GM19372 (cell line): ENCODE measurements at regions not wholly inside any gene's neighbourhood (a gene's known extent, or its start where the extent isn't known, plus 50 kb on each side); places are given as distances from the start of the nearest gene placed in this dataset.
"Not testable (repeated sequence)": the region's sequence is repeated elsewhere in the genome, so short reads cannot be mapped to it uniquely, and the experiment has no call there.

Source experiments
- ATAC-seq: cut with Tn5 transposase; IDR thresholded peaks from one replicate; pipeline ENCODE4 v1.9.1; 2021; ENCODE audit warnings: mild to moderate bottlenecking, low read depth, moderate library complexity; ENCODE audit not compliant: unreplicated experiment

GRCh38 chr11:22567759-22568158 is 57.9 kb downstream of the FANCF start:
- ATAC-seq = no peak

- ATAC-seq = no peak
Measured at GRCh38 chr11:22566293-22566692, 59.3 kb downstream of the FANCF start.

- no peak for ATAC-seq
Measured at GRCh38 chr11:22561283-22561682, 64.3 kb downstream of the FANCF start.

GRCh38 chr11:22559416-22559815 is 66.2 kb downstream of the FANCF start:
- no peak for ATAC-seq

- no peak for ATAC-seq
Measured at GRCh38 chr11:22558664-22559063, 67.0 kb downstream of the FANCF start.

GRCh38 chr11:22556381-22556780 is 69.2 kb downstream of the FANCF start:
- ATAC-seq = no peak

- ATAC-seq = no peak
Measured at GRCh38 chr11:22555881-22556280, 69.7 kb downstream of the FANCF start.

- peak; percentile 85 for ATAC-seq
Measured at GRCh38 chr11:22554221-22554620, 71.4 kb downstream of the FANCF start.

- ATAC-seq = no peak
Measured at GRCh38 chr11:22552885-22553284, 72.7 kb downstream of the FANCF start.

- ATAC-seq = no peak
Measured at GRCh38 chr11:22546746-22547145, 78.9 kb downstream of the FANCF start.

- no peak for ATAC-seq
Measured at GRCh38 chr11:22543261-22543660, 82.4 kb downstream of the FANCF start.

- no peak for ATAC-seq
Measured at GRCh38 chr11:22539821-22540256, 85.8 kb downstream of the FANCF start.

- ATAC-seq = no peak
Measured at GRCh38 chr11:22536071-22536470, 89.6 kb downstream of the FANCF start.

- not testable (repeated sequence) for ATAC-seq
Measured at GRCh38 chr11:22528612-22529429, 96.8 kb downstream of the FANCF start.

- no peak for ATAC-seq
Measured at GRCh38 chr11:22522225-22522624, 103.4 kb downstream of the FANCF start.

- ATAC-seq = peak; percentile 56
Measured at GRCh38 chr11:22521226-22521625, 104.4 kb downstream of the FANCF start.

GRCh38 chr11:22520521-22520920 is 105.1 kb downstream of the FANCF start:
- ATAC-seq = no peak

- ATAC-seq = not testable (repeated sequence)
Measured at GRCh38 chr11:22518344-22518743, 107.3 kb downstream of the FANCF start.

- no peak for ATAC-seq
Measured at GRCh38 chr11:22516111-22516510, 109.5 kb downstream of the FANCF start.

GRCh38 chr11:22512457-22512856 is 113.2 kb downstream of the FANCF start:
- ATAC-seq = no peak

GRCh38 chr11:22510741-22511140 is 114.9 kb downstream of the FANCF start:
- ATAC-seq = no peak

GRCh38 chr11:22510010-22510409 is 115.6 kb downstream of the FANCF start:
- ATAC-seq = no peak
